ENCODE measurements at regions not wholly inside any gene's neighbourhood (a gene's known extent, or its start where the extent isn't known, plus 50 kb on each side); places are given as distances from the start of the nearest gene placed in this dataset.
"Not testable (repeated sequence)": the region's sequence is repeated elsewhere in the genome, so short reads cannot be mapped to it uniquely, and the experiment has no call there.

- no peak for DNase-seq
Observed at GRCh38 chr14:31911160-31911559, 165.9 kb upstream of the ARHGAP5 start.

GRCh38 chr14:31913370-31913769, 163.7 kb upstream of the ARHGAP5 start:
- DNase-seq = no peak

- not testable (repeated sequence) for DNase-seq
Observed at GRCh38 chr14:31918289-31918688, 158.8 kb upstream of the ARHGAP5 start.

- no peak for DNase-seq
Observed at GRCh38 chr14:31920001-31920400, 157.1 kb upstream of the ARHGAP5 start.

GRCh38 chr14:31920989-31921650, 156.0 kb upstream of the ARHGAP5 start:
- no peak for DNase-seq

- DNase-seq = no peak
Observed at GRCh38 chr14:31921721-31922120, 155.4 kb upstream of the ARHGAP5 start.

GRCh38 chr14:31926123-31926522, 151.0 kb upstream of the ARHGAP5 start:
- no peak for DNase-seq

- DNase-seq = no peak
Observed at GRCh38 chr14:31926652-31927347, 150.3 kb upstream of the ARHGAP5 start.

GRCh38 chr14:31927348-31927832, 149.7 kb upstream of the ARHGAP5 start:
- DNase-seq = peak; percentile 78

- no peak for DNase-seq
Observed at GRCh38 chr14:31930070-31930469, 147.0 kb upstream of the ARHGAP5 start.

- no peak for DNase-seq
Observed at GRCh38 chr14:31930493-31931240, 146.4 kb upstream of the ARHGAP5 start.

- DNase-seq = no peak
Observed at GRCh38 chr14:31932675-31933074, 144.4 kb upstream of the ARHGAP5 start.

GRCh38 chr14:31933716-31934115, 143.4 kb upstream of the ARHGAP5 start:
- no peak for DNase-seq

GRCh38 chr14:31934767-31935266, 142.3 kb upstream of the ARHGAP5 start:
- DNase-seq = peak; percentile 85

- DNase-seq = no peak
Observed at GRCh38 chr14:31935391-31935790, 141.7 kb upstream of the ARHGAP5 start.

- no peak for DNase-seq
Observed at GRCh38 chr14:31936115-31936514, 141.0 kb upstream of the ARHGAP5 start.

- DNase-seq = peak; percentile 97
Observed at GRCh38 chr14:31937730-31938346, 139.3 kb upstream of the ARHGAP5 start.

GRCh38 chr14:31939934-31940333, 137.2 kb upstream of the ARHGAP5 start:
- no peak for DNase-seq

- DNase-seq = no peak
Observed at GRCh38 chr14:31941487-31941886, 135.6 kb upstream of the ARHGAP5 start.

- no peak for DNase-seq
Observed at GRCh38 chr14:31942166-31942841, 134.8 kb upstream of the ARHGAP5 start.

GRCh38 chr14:31943217-31943799, 133.8 kb upstream of the ARHGAP5 start:
- DNase-seq = no peak

GRCh38 chr14:31943861-31944255, 133.2 kb upstream of the ARHGAP5 start:
- DNase-seq = no peak

All from islet precursor cell (in vitro differentiated cells).